C4-2B (cell line): ENCODE measurements at regions not wholly inside any gene's neighbourhood (a gene's known extent, or its start where the extent isn't known, plus 50 kb on each side); places are given as distances from the start of the nearest gene placed in this dataset.

ENCODE experiments used
- ZFX ChIP-seq: fragments of 450-650 bp; IDR thresholded peaks from 2 replicates; pipeline ENCODE4 v1.6.1; 2017
- TF ChIP-seq, protein P1 (sequence below): fragments of 450-650 bp; conservative IDR thresholded peaks from 2 replicates; pipeline ENCODE4 v1.5.1; 2017; ENCODE audit warnings: mild to moderate bottlenecking

DNA sequence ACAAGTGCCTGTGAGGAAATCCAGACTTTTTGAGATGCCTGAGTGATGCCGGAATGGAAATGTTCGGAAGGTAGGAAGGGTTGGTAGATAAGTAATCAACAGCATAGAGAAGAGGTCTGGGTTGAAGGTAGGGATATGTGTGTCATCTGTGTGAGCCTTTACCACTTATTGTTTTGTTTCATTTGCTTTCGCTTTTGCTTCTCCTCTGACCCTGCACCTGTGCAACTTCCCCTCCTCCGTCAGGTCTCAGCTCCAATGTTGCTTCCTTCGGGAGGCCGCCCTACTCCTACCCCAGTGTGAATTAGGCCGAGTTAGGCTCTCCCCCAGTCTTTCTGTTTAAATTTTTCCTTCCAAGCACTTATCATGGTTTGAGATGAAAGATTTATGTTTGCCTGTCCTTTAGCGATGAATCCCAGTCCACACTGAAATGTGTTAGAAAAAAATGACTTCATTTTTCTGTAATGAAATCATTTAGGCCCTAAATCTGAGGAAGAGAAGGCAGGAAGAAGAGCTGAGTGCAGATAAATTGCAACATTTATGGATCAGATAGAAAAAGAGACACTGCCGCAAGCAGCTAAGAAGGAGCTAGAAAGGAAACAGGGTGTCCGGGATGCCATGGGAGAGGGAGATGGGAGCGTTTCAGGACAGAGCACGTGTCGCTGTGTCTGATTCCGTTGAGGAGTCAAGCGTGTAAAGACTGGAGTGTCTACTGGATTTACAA is 139.6 kb upstream of the PELI1 start:
- TF ChIP-seq, protein P1, sequence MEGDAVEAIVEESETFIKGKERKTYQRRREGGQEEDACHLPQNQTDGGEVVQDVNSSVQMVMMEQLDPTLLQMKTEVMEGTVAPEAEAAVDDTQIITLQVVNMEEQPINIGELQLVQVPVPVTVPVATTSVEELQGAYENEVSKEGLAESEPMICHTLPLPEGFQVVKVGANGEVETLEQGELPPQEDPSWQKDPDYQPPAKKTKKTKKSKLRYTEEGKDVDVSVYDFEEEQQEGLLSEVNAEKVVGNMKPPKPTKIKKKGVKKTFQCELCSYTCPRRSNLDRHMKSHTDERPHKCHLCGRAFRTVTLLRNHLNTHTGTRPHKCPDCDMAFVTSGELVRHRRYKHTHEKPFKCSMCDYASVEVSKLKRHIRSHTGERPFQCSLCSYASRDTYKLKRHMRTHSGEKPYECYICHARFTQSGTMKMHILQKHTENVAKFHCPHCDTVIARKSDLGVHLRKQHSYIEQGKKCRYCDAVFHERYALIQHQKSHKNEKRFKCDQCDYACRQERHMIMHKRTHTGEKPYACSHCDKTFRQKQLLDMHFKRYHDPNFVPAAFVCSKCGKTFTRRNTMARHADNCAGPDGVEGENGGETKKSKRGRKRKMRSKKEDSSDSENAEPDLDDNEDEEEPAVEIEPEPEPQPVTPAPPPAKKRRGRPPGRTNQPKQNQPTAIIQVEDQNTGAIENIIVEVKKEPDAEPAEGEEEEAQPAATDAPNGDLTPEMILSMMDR = no peak
- TF ChIP-seq ZFX = no peak
